Fibroblast of lung (primary cell): ENCODE measurements at regions not wholly inside any gene's neighbourhood (a gene's known extent, or its start where the extent isn't known, plus 50 kb on each side); places are given as distances from the start of the nearest gene placed in this dataset.

Experiments used
- DNase-seq, 2 donors: peaks; one replicate each; pipeline versions ENCODE4 v3.0.0 to v3.0.0-alpha.2; 2010; ENCODE audit warnings: low read depth in 2 of 2
- H2AFZ ChIP-seq: 2 replicates; pipeline ENCODE4 v1.5.1; 2012; ENCODE audit warnings: low read length, control low read depth, inconsistent platforms
- H3K27ac ChIP-seq: 2 replicates; pipeline ENCODE4 v1.5.1; 2011; ENCODE audit warnings: low read length, control low read depth; ENCODE audit not compliant: insufficient read depth
- H3K27me3 ChIP-seq: 2 replicates; pipeline ENCODE4 v1.5.1; 2011; ENCODE audit warnings: mild to moderate bottlenecking, low read length; ENCODE audit not compliant: control insufficient read depth, insufficient read depth
- H3K36me3 ChIP-seq: 2 replicates; pipeline ENCODE4 v1.5.1; 2011; ENCODE audit warnings: low read length; ENCODE audit not compliant: control insufficient read depth, insufficient read depth
- H3K4me1 ChIP-seq: 2 replicates; pipeline ENCODE4 v1.5.1; 2011; ENCODE audit warnings: low read length; ENCODE audit not compliant: control insufficient read depth, insufficient read depth; ENCODE audit errors: extremely low read depth
- H3K4me2 ChIP-seq: 2 replicates; pipeline ENCODE4 v1.5.1; 2011; ENCODE audit warnings: low read length, control low read depth; ENCODE audit not compliant: insufficient read depth; ENCODE audit errors: extremely low read depth
- H3K4me3 ChIP-seq, 4 experiments: fragments of 200-600 bp in 1 of 4; sonication (generic) in 1 of 4; replicated peaks in 1 of 4; 2 replicates each; pipeline ENCODE4 v1.5.1; 2011 to 2016; ENCODE audit warnings: low read length in 4 of 4, low read depth in 3 of 4, mild to moderate bottlenecking in 3 of 4, control low read depth in 2 of 4, inconsistent platforms in 1 of 4, mixed read lengths in 1 of 4; ENCODE audit not compliant: insufficient read depth in 1 of 4; ENCODE audit errors: control extremely low read depth in 1 of 4
- H3K79me2 ChIP-seq: 2 replicates; pipeline ENCODE4 v1.5.1; 2012; ENCODE audit warnings: mild to moderate bottlenecking, low read length, inconsistent platforms; ENCODE audit not compliant: control insufficient read depth, insufficient read depth
- H3K9ac ChIP-seq: 2 replicates; pipeline ENCODE4 v1.5.1; 2011; ENCODE audit warnings: mild to moderate bottlenecking, low read length, control low read depth; ENCODE audit not compliant: insufficient read depth
- H3K9me3 ChIP-seq: 2 replicates; pipeline ENCODE4 v1.5.1; 2012; ENCODE audit warnings: low read depth, low read length; ENCODE audit not compliant: control insufficient read depth, insufficient read depth
- H4K20me1 ChIP-seq: 2 replicates; pipeline ENCODE4 v1.5.1; 2011; ENCODE audit warnings: low read length; ENCODE audit not compliant: control insufficient read depth, insufficient read depth; ENCODE audit errors: extremely low read depth
- CTCF ChIP-seq, 2 donors: IDR thresholded peaks in 1 of 2; conservative IDR thresholded peaks in 1 of 2; 1 replicate in 1 of 2; 2 replicates in 1 of 2; pipeline ENCODE4 v1.5.1; 2011 to 2012; ENCODE audit warnings: low read length in 2 of 2, control low read depth in 1 of 2, inconsistent platforms in 1 of 2, low read depth in 1 of 2, mild to moderate bottlenecking in 1 of 2
- EZH2 ChIP-seq: IDR thresholded peaks from 2 replicates; pipeline ENCODE4 v1.5.1; 2012; ENCODE audit warnings: low read length, control low read depth, mild to moderate bottlenecking; ENCODE audit errors: missing control alignments

- Histone ChIP-seq H4K20me1 (no peaks in the 10 kb centered on the region), H3K4me3 (no peak overlapping the region), H3K36me3 (no peaks in the 10 kb centered on the region), H3K9me3 (no peaks in the 10 kb centered on the region), H3K4me2 (no peak overlapping the region), H3K9ac (no peak overlapping the region), H2AFZ (no peak overlapping the region), H3K27me3 (no peaks in the 10 kb centered on the region), H3K79me2 (no peaks in the 10 kb centered on the region), H3K4me1 (no peaks in the 10 kb centered on the region), H3K27ac (no peak overlapping the region)
- peak; percentile 34 to 83 for DNase-seq
- TF ChIP-seq CTCF (conservative IDR thresholded peaks at IDR 0.05 in 1 of 2, IDR thresholded peaks at IDR 0.05 in 1 of 2; ENCODE audit: low read depth in 1 of 2, low read length in 2 of 2) (no peak), EZH2 (no peak)
Measured at GRCh38 chr13:109385242-109385560, 401.2 kb downstream of the IRS2 start.

GRCh38 chr13:109384491-109385241 lies 401.7 kb downstream of the IRS2 start:
- no peaks in the 10 kb centered on the region for H3K36me3 ChIP-seq
- H3K9me3 ChIP-seq = no peaks in the 10 kb centered on the region
- no peaks in the 10 kb centered on the region for H3K79me2 ChIP-seq
- H3K4me1 ChIP-seq = no peaks in the 10 kb centered on the region
- no peak overlapping the region for H3K9ac ChIP-seq
- no peak overlapping the region for H3K4me3 ChIP-seq
- DNase-seq = peak; percentile 86 to 98
- no peak overlapping the region for H3K4me2 ChIP-seq
- H3K27me3 ChIP-seq = no peaks in the 10 kb centered on the region
- TF ChIP-seq CTCF (conservative IDR thresholded peaks at IDR 0.05 in 1 of 2, IDR thresholded peaks at IDR 0.05 in 1 of 2; ENCODE audit: low read depth in 1 of 2, low read length in 2 of 2) (no peak), EZH2 (no peak)
- no peaks in the 10 kb centered on the region for H4K20me1 ChIP-seq
- no peak overlapping the region for H2AFZ ChIP-seq
- H3K27ac ChIP-seq = no peak overlapping the region

- Histone ChIP-seq H3K79me2 (no peaks in the 10 kb centered on the region), H3K4me3 (no peak overlapping the region), H3K27ac (no peak overlapping the region), H3K9ac (no peak overlapping the region), H3K36me3 (no peaks in the 10 kb centered on the region), H4K20me1 (no peaks in the 10 kb centered on the region), H3K9me3 (no peaks in the 10 kb centered on the region), H3K27me3 (no peaks in the 10 kb centered on the region), H3K4me2 (no peak overlapping the region), H2AFZ (no peak overlapping the region), H3K4me1 (no peaks in the 10 kb centered on the region)
- TF ChIP-seq CTCF (conservative IDR thresholded peaks at IDR 0.05 in 1 of 2, IDR thresholded peaks at IDR 0.05 in 1 of 2; ENCODE audit: low read depth in 1 of 2, low read length in 2 of 2) (no peak), EZH2 (no peak)
- peak; percentile 55 to 90 for DNase-seq
Measured at GRCh38 chr13:109383683-109384082, 402.7 kb downstream of the IRS2 start.
